Heart left ventricle (tissue), 13 donors: ENCODE measurements at regions not wholly inside any gene's neighbourhood (a gene's known extent, or its start where the extent isn't known, plus 50 kb on each side); places are given as distances from the start of the nearest gene placed in this dataset.

Experiments used
- CTCF ChIP-seq, 12 donors: fragments of 200-600 bp; sonication (generic) in 4 of 12; IDR thresholded peaks; one replicate each; pipeline versions ENCODE4 v1.5.0 to v1.8.0; 2018 to 2022; ENCODE audit warnings: antibody characterized with exemption in 12 of 12, mild to moderate bottlenecking in 5 of 12
- POLR2A ChIP-seq, 2 donors: fragments of 450-650 bp; IDR thresholded peaks; one replicate each; pipeline ENCODE4 v1.6.1; 2017; ENCODE audit warnings: antibody characterized with exemption in 2 of 2, mild to moderate bottlenecking in 2 of 2, moderate library complexity in 2 of 2
- donor health status: ischemic (EF 13 %, LVEDD 7.1; RV severe dilation, severe dysfunction).
- donor health status: DM: no; HTN: yes; CAD: no.
- donor health status: DM: no; HTN: no; CAD: no.
- donor health status: ischemic (EF 25% LVEDD 6.9; RV normal size, moderate dysfunction).
- donor health status: ischemic (EF 25% LVEDD 5.7; RV mildly dilated, moderate dysfunction).
- donor health status: ischemic (EF 35%, LVEDD 5.7; RV mildly dilated, moderate dysfunction).
- donor health status: nonischemic (EF 11% LVEDD 7.7; RV severe dilation, severe dysfunction).
- donor health status: DM: yes; HTN: yes; CAD: no.
- donor health status: PGD.
- donor health status: ischemic (EF 29% LVEDD 5.4; RV normal size, mild dysfunction).
- donor health status: nonischemic (EF 23%, LVEDD 6.1; RV moderate dilation, normal function).

- TF ChIP-seq POLR2A (IDR thresholded peaks at IDR 0.05) (no peak), CTCF (IDR thresholded peaks at IDR 0.05) (no peak)
These were observed 874.8 kb upstream of the SLITRK6 start for GRCh38 chr13:86673931-86674431.
